Astrocyte (in vitro differentiated cells and primary cell): ENCODE measurements at regions not wholly inside any gene's neighbourhood (a gene's known extent, or its start where the extent isn't known, plus 50 kb on each side); places are given as distances from the start of the nearest gene placed in this dataset.
A peak's percentile ranks its signal among the peaks of the same experiment; 100 is the strongest.

Experiments used
- DNase-seq: peaks from one replicate; pipeline ENCODE4 v3.0.0-alpha.2; 2010; ENCODE audit warnings: low read depth
- FAIRE-seq: peaks from 2 replicates; lab custom pipeline; 2011; peaks lifted over from hg19 to GRCh38; lab: Jason Lieb, UNC
- H2AFZ ChIP-seq: 2 replicates; pipeline ENCODE4 v1.6.0; 2012; ENCODE audit warnings: low read depth, low read length, inconsistent platforms
- H3K27ac ChIP-seq: 2 replicates; pipeline ENCODE4 v1.5.1; 2011; ENCODE audit warnings: low read depth, low read length, inconsistent platforms
- H3K27me3 ChIP-seq: 2 replicates; pipeline ENCODE4 v1.6.0; 2011; ENCODE audit warnings: low read length, inconsistent platforms; ENCODE audit not compliant: insufficient read depth
- H3K36me3 ChIP-seq: 2 replicates; pipeline ENCODE4 v1.5.1; 2011; ENCODE audit warnings: low read length, inconsistent platforms; ENCODE audit not compliant: insufficient read depth
- H3K4me1 ChIP-seq: 2 replicates; pipeline ENCODE4 v1.5.1; 2011; ENCODE audit warnings: low read length, inconsistent platforms; ENCODE audit not compliant: insufficient read depth
- H3K4me2 ChIP-seq: 2 replicates; pipeline ENCODE4 v1.6.0; 2012; ENCODE audit warnings: low read length, inconsistent platforms
- H3K4me3 ChIP-seq: 2 replicates; pipeline ENCODE4 v1.5.1; 2011; ENCODE audit warnings: low read depth, mild to moderate bottlenecking, low read length, inconsistent platforms; ENCODE audit not compliant: insufficient read depth
- H3K79me2 ChIP-seq: 2 replicates; pipeline ENCODE4 v1.6.0; 2012; ENCODE audit warnings: mild to moderate bottlenecking, low read length, inconsistent platforms; ENCODE audit not compliant: insufficient read depth
- H3K9ac ChIP-seq: 2 replicates; pipeline ENCODE4 v1.6.0; 2012; ENCODE audit warnings: mild to moderate bottlenecking, low read length, inconsistent platforms
- H3K9me3 ChIP-seq: 2 replicates; pipeline ENCODE4 v1.5.1; 2012; ENCODE audit warnings: low read depth, mild to moderate bottlenecking, low read length, inconsistent platforms; ENCODE audit not compliant: insufficient read depth
- H4K20me1 ChIP-seq: 2 replicates; pipeline ENCODE4 v1.6.0; 2012; ENCODE audit warnings: low read length, inconsistent platforms; ENCODE audit not compliant: insufficient read depth
- H3K27ac Mint-ChIP-seq: one replicate; pipeline ENCODE4 v1.8.0; 2021; ENCODE audit warnings: mild to moderate bottlenecking, mixed read lengths; ENCODE audit not compliant: unreplicated experiment
- H3K27me3 Mint-ChIP-seq: one replicate; pipeline ENCODE4 v1.8.0; 2021; ENCODE audit warnings: low read depth, mixed read lengths; ENCODE audit not compliant: unreplicated experiment
- H3K36me3 Mint-ChIP-seq: one replicate; pipeline ENCODE4 v1.8.0; 2021; ENCODE audit warnings: low read depth, mixed read lengths; ENCODE audit not compliant: unreplicated experiment
- H3K4me1 Mint-ChIP-seq: one replicate; pipeline ENCODE4 v1.8.0; 2021; ENCODE audit warnings: low read depth, mixed read lengths; ENCODE audit not compliant: unreplicated experiment
- H3K4me3 Mint-ChIP-seq: one replicate; pipeline ENCODE4 v1.8.0; 2021; ENCODE audit warnings: mild to moderate bottlenecking, moderate library complexity, mixed read lengths; ENCODE audit not compliant: unreplicated experiment
- H3K9me3 Mint-ChIP-seq: one replicate; pipeline ENCODE4 v1.8.0; 2021; ENCODE audit warnings: mild to moderate bottlenecking, mixed read lengths; ENCODE audit not compliant: unreplicated experiment
- CTCF ChIP-seq: IDR thresholded peaks from 2 replicates; pipeline ENCODE4 v1.5.1; 2011; ENCODE audit warnings: low read depth, mild to moderate bottlenecking, inconsistent platforms, low read length, moderate library complexity; ENCODE audit not compliant: insufficient read depth
- EZH2 ChIP-seq: IDR thresholded peaks from 2 replicates; pipeline ENCODE4 v1.6.1; 2012; ENCODE audit warnings: mild to moderate bottlenecking, low read length, inconsistent platforms; ENCODE audit not compliant: insufficient read depth

- H3K9me3 Mint-ChIP-seq: no peaks in the 10 kb centered on the region
- TF ChIP-seq CTCF: no peak
- no peak for TF ChIP-seq EZH2
- Histone ChIP-seq H3K79me2 (no peaks in the 10 kb centered on the region), H3K36me3 (no peaks in the 10 kb centered on the region), H3K4me2 (no peak overlapping the region), H3K9me3 (no peaks in the 10 kb centered on the region), H3K27ac (no peak overlapping the region), H4K20me1 (no peaks in the 10 kb centered on the region), H2AFZ (no peak overlapping the region), H3K4me1 (no peaks in the 10 kb centered on the region), H3K4me3 (no peak overlapping the region), H3K9ac (no peak overlapping the region), H3K27me3 (no peaks in the 10 kb centered on the region)
- no peak overlapping the region for H3K4me3 Mint-ChIP-seq
- peaks cover 2% of the 10 kb centered on the region for H3K4me1 Mint-ChIP-seq
- DNase-seq (peak; percentile 11), FAIRE-seq (no peak)
- H3K27me3 Mint-ChIP-seq: peaks cover 6% of the 10 kb centered on the region
- H3K27ac Mint-ChIP-seq: no peak overlapping the region
- no peaks in the 10 kb centered on the region for H3K36me3 Mint-ChIP-seq
Observed at GRCh38 chr3:157611536-157612076, 108.4 kb upstream of the VEPH1 start.

- DNase-seq: no peak
- no peak overlapping the region for H3K4me3 Mint-ChIP-seq
- Histone ChIP-seq H3K79me2 (no peaks in the 10 kb centered on the region), H3K4me3 (no peak overlapping the region), H3K27ac (no peak overlapping the region), H3K4me1 (no peaks in the 10 kb centered on the region), H2AFZ (no peak overlapping the region), H3K9me3 (no peaks in the 10 kb centered on the region), H3K27me3 (no peaks in the 10 kb centered on the region), H3K9ac (no peak overlapping the region), H3K36me3 (no peaks in the 10 kb centered on the region), H4K20me1 (no peaks in the 10 kb centered on the region), H3K4me2 (no peak overlapping the region)
- H3K27me3 Mint-ChIP-seq: peaks cover 6% of the 10 kb centered on the region
- H3K27ac Mint-ChIP-seq: peak overlapping the region; percentile 82
- H3K36me3 Mint-ChIP-seq: no peaks in the 10 kb centered on the region
- H3K4me1 Mint-ChIP-seq: peaks cover 2% of the 10 kb centered on the region
- TF ChIP-seq EZH2 (no peak), CTCF (no peak)
- no peaks in the 10 kb centered on the region for H3K9me3 Mint-ChIP-seq
- no peak for FAIRE-seq
Observed at GRCh38 chr3:157610876-157611535, 107.8 kb upstream of the VEPH1 start.

GRCh38 chr3:157607826-157608405 lies 104.7 kb upstream of the VEPH1 start:
- DNase-seq: peak; percentile 32
- H4K20me1 ChIP-seq: no peaks in the 10 kb centered on the region
- peaks cover 2% of the 10 kb centered on the region for H3K4me1 Mint-ChIP-seq

More at GRCh38 chr3:157607826-157608405, 104.7 kb upstream of the VEPH1 start:
- no peak overlapping the region for H3K9ac ChIP-seq
- H3K79me2 ChIP-seq: no peaks in the 10 kb centered on the region
- H3K36me3 ChIP-seq: no peaks in the 10 kb centered on the region
- no peak overlapping the region for H3K4me2 ChIP-seq
- no peaks in the 10 kb centered on the region for H3K27me3 ChIP-seq
- H3K4me3 ChIP-seq: no peak overlapping the region
- H3K27ac ChIP-seq: no peak overlapping the region
- Mint-ChIP-seq H3K9me3 (no peaks in the 10 kb centered on the region), H3K27ac (no peak overlapping the region), H3K27me3 (no peaks in the 10 kb centered on the region), H3K4me3 (no peak overlapping the region), H3K36me3 (no peaks in the 10 kb centered on the region)
- FAIRE-seq: no peak
- no peaks in the 10 kb centered on the region for H3K4me1 ChIP-seq
- TF ChIP-seq CTCF (no peak), EZH2 (no peak)
- H2AFZ ChIP-seq: no peak overlapping the region
- no peaks in the 10 kb centered on the region for H3K9me3 ChIP-seq
